Natural killer cell (primary cell): ENCODE measurements at regions not wholly inside any gene's neighbourhood (a gene's known extent, or its start where the extent isn't known, plus 50 kb on each side); places are given as distances from the start of the nearest gene placed in this dataset.

Source experiments
- ATAC-seq, 3 donors: fragments of 150-1000 bp in 2 of 3; fragments of 200-7000 bp in 1 of 3; cut with Tn5 transposase; 1 replicate in 1 of 3; 2 replicates in 2 of 3; pipeline ENCODE4 v1.10.0; 2021; ENCODE audit warnings: mild to moderate bottlenecking in 2 of 3, moderate library complexity in 2 of 3
- DNase-seq, 2 donors: peaks; one replicate each; pipeline versions ENCODE4 v3.0.0 to v3.0.0-alpha.2; 2013 to 2021; ENCODE audit warnings: mixed read lengths in 1 of 2
- H3K27ac ChIP-seq: one replicate; pipeline ENCODE4 v1.5.1; 2013; ENCODE audit warnings: mild to moderate bottlenecking, low read length
- H3K27me3 ChIP-seq: one replicate; pipeline ENCODE4 v1.6.1; 2013; ENCODE audit warnings: low read length; ENCODE audit not compliant: control insufficient read depth, insufficient read depth
- H3K36me3 ChIP-seq: one replicate; pipeline ENCODE4 v1.6.1; 2013; ENCODE audit warnings: low read length; ENCODE audit not compliant: control insufficient read depth, insufficient read depth
- H3K4me1 ChIP-seq: one replicate; pipeline ENCODE4 v1.6.1; 2013; ENCODE audit warnings: low read length; ENCODE audit not compliant: control insufficient read depth, insufficient read depth
- H3K4me3 ChIP-seq: one replicate; pipeline ENCODE4 v1.5.1; 2013; ENCODE audit warnings: low read length
- H3K9me3 ChIP-seq: one replicate; pipeline ENCODE4 v1.6.1; 2013; ENCODE audit warnings: low read length; ENCODE audit not compliant: control insufficient read depth, insufficient read depth
- H3K27ac Mint-ChIP-seq, 2 donors: one replicate each; pipeline ENCODE4 v1.8.0; 2022; ENCODE audit warnings: mild to moderate bottlenecking in 2 of 2, mixed read lengths in 2 of 2, moderate library complexity in 1 of 2
- H3K27me3 Mint-ChIP-seq, 2 donors: one replicate each; pipeline ENCODE4 v1.8.0; 2022; ENCODE audit warnings: low read depth in 2 of 2, mixed read lengths in 2 of 2
- H3K36me3 Mint-ChIP-seq: one replicate; pipeline ENCODE4 v1.8.0; 2022; ENCODE audit warnings: mixed read lengths
- H3K4me1 Mint-ChIP-seq, 2 donors: one replicate each; pipeline ENCODE4 v1.8.0; 2022; ENCODE audit warnings: mixed read lengths in 2 of 2
- H3K4me3 Mint-ChIP-seq: one replicate; pipeline ENCODE4 v1.8.0; 2022; ENCODE audit warnings: mild to moderate bottlenecking, moderate library complexity, mixed read lengths
- H3K9me3 Mint-ChIP-seq, 2 donors: one replicate each; pipeline ENCODE4 v1.8.0; 2022; ENCODE audit warnings: mixed read lengths in 2 of 2
- CTCF ChIP-seq: fragments of 200-600 bp; IDR thresholded peaks from one replicate; pipeline ENCODE4 v1.8.0; 2022; ENCODE audit warnings: antibody characterized with exemption
- WGBS: methylation state at CpG from one replicate; pipeline ENCODE4 v1.1.7; 2013; ENCODE audit warnings: missing lambda C conversion rate; ENCODE audit not compliant: insufficient coverage; 5-methylcytosine and 5-hydroxymethylcytosine counted together
- intact Hi-C: fragments of 100-400 bp; cut with micrococcal nuclease; formaldehyde crosslinking; loops from one replicate; pipeline ENCODE4 v1.14.2; 2022

GRCh38 chr2:172177996-172178395 lies 75.3 kb upstream of the DLX2 start:
- H3K27me3 ChIP-seq: peaks cover under 1% of the 10 kb centered on the region
- H3K27ac ChIP-seq: no peak overlapping the region
- H3K36me3 ChIP-seq: no peaks in the 10 kb centered on the region
- no peak for DNase-seq
- ATAC-seq: no peak
- H3K9me3 ChIP-seq: no peaks in the 10 kb centered on the region
- Mint-ChIP-seq H3K27me3 (peaks cover 7 to 9% of the 10 kb centered on the region in 2 donors), H3K9me3 (no peaks in the 10 kb centered on the region), H3K4me1 (peaks cover 41 to 51% of the 10 kb centered on the region in 2 donors), H3K4me3 (no peak overlapping the region), H3K36me3 (no peaks in the 10 kb centered on the region), H3K27ac (no peak overlapping the region)
- no CpG with 5 or more reads among the region's 1 CpG for WGBS
- H3K4me1 ChIP-seq: peaks cover 25% of the 10 kb centered on the region
- no peak overlapping the region for H3K4me3 ChIP-seq
- TF ChIP-seq CTCF: no peak
- intact Hi-C loops: no loop called here

- Histone ChIP-seq H3K27me3 (no peaks in the 10 kb centered on the region), H3K27ac (no peak overlapping the region), H3K9me3 (no peaks in the 10 kb centered on the region), H3K4me1 (peaks cover 24% of the 10 kb centered on the region), H3K4me3 (no peak overlapping the region), H3K36me3 (no peaks in the 10 kb centered on the region)
- Mint-ChIP-seq H3K36me3 (no peaks in the 10 kb centered on the region), H3K4me1 (peaks cover 35 to 45% of the 10 kb centered on the region in 2 donors), H3K27ac (peak overlapping the region in 1 of 2 donors; percentile 63), H3K27me3 (peaks cover 0 to 2% of the 10 kb centered on the region in 2 donors), H3K4me3 (peak overlapping the region; percentile 40), H3K9me3 (no peaks in the 10 kb centered on the region)
- peak; percentile 24 to 68 (median 34) for ATAC-seq
- TF ChIP-seq CTCF: no peak
- DNase-seq: peak in 1 of 2 donors; percentile 29
- intact Hi-C loops: no loop called here
- 0% methylated on average over 1 of the region's 4 CpGs for WGBS
Observed at GRCh38 chr2:172179045-172179701, 76.5 kb upstream of the DLX2 start.

GRCh38 chr2:172181840-172182239 lies 79.1 kb upstream of the DLX2 start:
- Mint-ChIP-seq H3K4me3 (no peak overlapping the region), H3K27me3 (peaks cover 0 to 6% of the 10 kb centered on the region in 2 donors), H3K4me1 (peaks cover 35 to 39% of the 10 kb centered on the region in 2 donors), H3K27ac (no peak overlapping the region), H3K9me3 (no peaks in the 10 kb centered on the region), H3K36me3 (peaks cover 12% of the 10 kb centered on the region)
- intact Hi-C loops: no loop called here
- no peak for ATAC-seq
- TF ChIP-seq CTCF: no peak
- peaks cover 24% of the 10 kb centered on the region for H3K4me1 ChIP-seq
- no peak overlapping the region for H3K4me3 ChIP-seq
- 96% methylated on average over 3 of the region's 3 CpGs for WGBS
- H3K9me3 ChIP-seq: no peaks in the 10 kb centered on the region
- peaks cover 2% of the 10 kb centered on the region for H3K27me3 ChIP-seq
- H3K36me3 ChIP-seq: no peaks in the 10 kb centered on the region
- H3K27ac ChIP-seq: no peak overlapping the region
- no peak for DNase-seq

- no peaks in the 10 kb centered on the region for H3K9me3 Mint-ChIP-seq
- intact Hi-C loops: no loop called here
- 95% methylated on average over 3 of the region's 4 CpGs for WGBS
- peaks cover 35 to 39% of the 10 kb centered on the region in 2 donors for H3K4me1 Mint-ChIP-seq
- H3K4me3 ChIP-seq: no peak overlapping the region
- ATAC-seq (no peak), DNase-seq (no peak)
- H3K27me3 ChIP-seq: peaks cover 2% of the 10 kb centered on the region
- peaks cover 12% of the 10 kb centered on the region for H3K36me3 Mint-ChIP-seq
- H3K4me3 Mint-ChIP-seq: no peak overlapping the region
- peaks cover 24% of the 10 kb centered on the region for H3K4me1 ChIP-seq
- no peak overlapping the region for H3K27ac ChIP-seq
- no peaks in the 10 kb centered on the region for H3K36me3 ChIP-seq
- TF ChIP-seq CTCF: no peak
- no peak overlapping the region for H3K27ac Mint-ChIP-seq
- H3K27me3 Mint-ChIP-seq: peaks cover 0 to 6% of the 10 kb centered on the region in 2 donors
- H3K9me3 ChIP-seq: no peaks in the 10 kb centered on the region
Observed at GRCh38 chr2:172182624-172183023, 79.9 kb upstream of the DLX2 start.
